ENCODE measurements at regions not wholly inside any gene's neighbourhood (a gene's known extent, or its start where the extent isn't known, plus 50 kb on each side); places are given as distances from the start of the nearest gene placed in this dataset.
"Not testable (repeated sequence)": the region's sequence is repeated elsewhere in the genome, so short reads cannot be mapped to it uniquely, and the experiment has no call there.

- DNase-seq, result no peak
Measured at GRCh38 chr15:88995449-88995848, 82.3 kb upstream of the MFGE8 start.

DNA sequence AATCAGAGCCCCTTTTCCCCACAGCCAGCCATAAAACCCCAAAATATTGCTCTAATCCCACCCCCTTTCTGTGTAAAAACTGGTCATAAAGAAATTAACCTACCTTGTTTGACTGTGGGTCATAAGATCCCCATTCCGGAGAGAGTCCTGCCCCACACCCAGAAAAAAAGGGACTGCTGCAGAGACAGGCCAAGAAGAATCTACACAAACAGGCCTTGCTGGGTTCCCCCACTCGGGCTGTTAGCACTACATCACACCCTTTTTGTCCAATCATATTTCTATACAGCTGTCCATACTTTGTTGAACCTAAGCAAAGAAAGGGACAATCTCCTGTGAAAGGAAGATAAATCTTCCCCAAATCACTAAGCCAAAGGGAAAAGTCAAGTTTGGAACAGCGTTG lies 84.4 kb upstream of the MFGE8 start:
- no peak for DNase-seq

DNA sequence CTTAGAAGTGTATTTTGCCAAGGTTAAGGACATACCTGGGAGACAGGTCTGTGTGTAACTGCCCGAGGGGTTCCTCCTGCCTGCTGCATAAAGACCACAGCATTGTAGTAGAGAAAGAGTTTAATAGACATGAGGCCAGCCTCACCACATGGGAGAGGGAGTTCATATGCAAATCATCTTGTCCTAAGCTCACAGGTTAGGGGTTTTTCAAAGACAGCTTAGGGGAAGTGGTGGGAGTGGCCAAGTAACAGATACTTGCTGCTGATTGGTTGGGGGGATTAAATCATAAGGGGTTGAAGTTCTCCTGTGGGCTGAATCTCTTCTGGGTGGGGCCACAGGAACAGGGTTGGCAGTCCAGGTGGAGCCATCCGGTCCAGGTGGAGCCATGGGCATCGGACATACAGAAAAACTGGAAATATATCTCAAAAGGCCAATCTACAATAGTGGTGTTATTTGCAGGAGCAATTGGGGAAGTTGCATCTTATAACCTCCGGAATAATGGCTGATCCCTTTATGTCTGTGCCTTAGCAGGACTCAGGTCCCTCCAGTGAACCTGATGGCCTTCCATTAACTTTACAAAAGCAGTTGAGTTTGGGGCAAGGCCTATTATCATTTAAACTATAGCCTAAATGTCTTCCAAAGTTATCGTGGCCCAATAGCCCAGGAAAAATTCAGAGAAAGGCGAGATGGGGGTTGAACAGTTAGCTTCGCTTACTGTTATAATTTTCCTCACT lies 86.0 kb upstream of the MFGE8 start:
- no peak for DNase-seq

- DNase-seq, result not testable (repeated sequence)
Measured at GRCh38 chr15:89001708-89002275, 86.5 kb upstream of the ABHD2 start.

DNA sequence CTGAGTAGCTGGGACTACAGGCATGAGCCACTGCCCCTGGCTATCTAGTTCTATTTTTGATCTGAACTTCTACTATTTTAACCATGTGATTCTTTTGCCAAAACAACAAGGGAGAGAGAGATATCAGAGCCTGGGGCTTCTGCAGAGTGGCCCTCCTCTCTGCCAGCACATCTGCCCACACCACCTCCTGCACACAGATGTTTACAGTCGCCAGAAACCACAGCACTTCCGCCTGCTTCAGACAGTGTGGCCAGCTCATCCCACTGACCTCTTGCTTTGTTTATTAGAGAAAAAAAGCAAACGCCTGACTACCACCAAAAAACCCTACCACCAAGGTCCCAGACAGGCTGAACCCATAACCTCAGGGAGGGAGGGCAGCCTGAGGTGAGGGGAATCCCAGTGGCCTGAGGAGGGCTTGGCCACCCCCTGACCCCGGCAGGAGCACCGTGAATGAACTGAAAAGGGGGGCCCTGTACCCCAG lies 85.9 kb upstream of the ABHD2 start:
- DNase-seq, result peak; percentile 49 to 72

GRCh38 chr15:89002830-89003229 lies 85.4 kb upstream of the ABHD2 start:
- DNase-seq, result no peak

GRCh38 chr15:89003865-89004725 lies 84.2 kb upstream of the ABHD2 start:
- no peak for DNase-seq

GRCh38 chr15:89004726-89005030 lies 83.6 kb upstream of the ABHD2 start:
- no peak for DNase-seq

DNA sequence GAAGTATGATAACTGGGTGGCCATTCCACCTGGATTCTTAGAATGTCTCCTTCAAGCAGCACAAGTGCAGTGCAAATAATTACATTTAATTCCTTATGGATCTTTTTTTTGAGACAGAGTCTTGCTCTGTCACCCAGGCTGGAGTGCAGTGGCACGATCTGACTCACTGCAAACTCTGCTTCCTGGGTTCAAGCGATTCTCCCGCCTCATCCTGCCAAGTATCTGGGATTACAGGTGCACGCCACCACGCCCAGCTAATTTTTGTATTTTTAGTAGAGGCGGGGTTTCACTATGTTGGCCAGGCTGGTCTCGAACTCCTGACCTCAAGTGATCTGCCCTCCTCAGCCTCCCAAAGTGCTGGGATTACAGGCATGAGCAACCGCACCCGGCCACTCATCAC lies 80.7 kb upstream of the ABHD2 start:
- not testable (repeated sequence) for DNase-seq

GRCh38 chr15:89007989-89008388 lies 80.3 kb upstream of the ABHD2 start:
- no peak for DNase-seq

- DNase-seq, result no peak
Measured at GRCh38 chr15:89009080-89009479, 79.2 kb upstream of the ABHD2 start.

- no peak for DNase-seq
Measured at GRCh38 chr15:89015412-89016097, 72.7 kb upstream of the ABHD2 start.

DNA sequence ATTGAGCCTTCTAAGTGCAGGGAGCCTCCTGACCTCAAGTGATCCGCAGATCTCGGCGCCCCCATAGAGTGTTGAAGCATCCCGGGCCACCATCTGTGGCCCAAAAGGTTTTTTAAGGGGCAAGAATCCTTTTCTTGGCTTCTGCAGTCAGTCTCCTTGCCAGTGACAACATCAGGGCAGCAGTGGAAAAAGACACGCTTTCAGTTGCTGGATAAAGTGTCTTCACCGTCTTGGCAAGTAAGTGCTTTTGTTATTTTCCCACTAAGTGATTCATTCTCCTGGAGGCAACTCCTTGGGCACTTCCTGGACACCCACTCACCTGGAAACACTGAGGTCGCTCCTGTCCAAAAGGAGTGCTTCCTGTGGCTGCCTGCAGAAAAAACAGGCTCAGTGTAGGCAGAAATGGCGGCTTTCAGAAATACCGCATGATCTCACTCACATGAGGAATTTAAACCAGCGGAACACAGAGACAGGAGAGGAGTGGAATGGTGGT lies 71.7 kb upstream of the ABHD2 start:
- no peak for DNase-seq

- peak in 1 of 2 donors; percentile 47 for DNase-seq
Measured at GRCh38 chr15:89017370-89018066, 70.7 kb upstream of the ABHD2 start.

- no peak for DNase-seq
Measured at GRCh38 chr15:89018207-89018606, 70.0 kb upstream of the ABHD2 start.

- no peak for DNase-seq
Measured at GRCh38 chr15:89019436-89019835, 68.8 kb upstream of the ABHD2 start.

- DNase-seq, result peak in 1 of 2 donors; percentile 16
Measured at GRCh38 chr15:89021224-89021623, 67.0 kb upstream of the ABHD2 start.

DNA sequence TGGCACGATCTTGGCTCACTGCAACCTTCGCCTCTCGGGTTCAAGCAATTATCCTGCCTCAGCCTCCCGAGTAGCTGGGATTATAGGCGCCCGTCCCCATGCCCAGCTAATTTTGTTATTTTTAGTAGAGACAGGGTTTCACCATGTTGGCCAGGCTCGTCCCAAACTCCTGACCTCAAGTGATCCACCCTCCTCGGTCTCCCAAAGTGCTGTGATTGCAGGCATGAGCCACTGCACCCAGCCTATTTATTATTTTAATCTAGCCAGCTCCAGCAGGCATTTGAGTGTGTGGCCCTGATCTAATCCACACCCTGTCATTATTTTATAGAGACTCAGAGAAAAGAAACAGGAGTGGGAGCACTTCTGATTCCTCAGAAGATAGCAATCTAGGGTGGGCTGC lies 66.4 kb upstream of the ABHD2 start:
- not testable (repeated sequence) for DNase-seq

GRCh38 chr15:89023311-89023961 lies 64.8 kb upstream of the ABHD2 start:
- DNase-seq, result no peak

DNA sequence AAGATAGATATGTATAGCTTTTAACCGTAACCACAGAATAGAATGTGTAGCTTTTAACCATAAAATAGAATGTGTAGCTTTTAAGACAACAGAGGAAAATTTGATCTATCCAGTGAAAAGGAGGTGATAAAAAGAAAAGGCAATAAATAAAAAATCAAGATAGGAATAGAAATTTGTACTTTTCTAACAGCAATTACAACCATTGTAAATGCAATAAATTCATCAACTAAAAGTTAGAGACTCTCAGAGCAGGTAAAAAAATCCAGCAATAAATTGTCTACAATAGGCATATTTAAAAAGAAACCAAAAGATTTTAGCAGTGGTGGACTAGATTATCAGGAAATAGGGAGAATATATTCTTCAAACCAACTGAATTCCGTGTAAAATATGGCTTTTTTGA lies 63.8 kb upstream of the ABHD2 start:
- DNase-seq, result no peak

GRCh38 chr15:89026167-89026566 lies 62.1 kb upstream of the ABHD2 start:
- peak in 1 of 2 donors; percentile 32 for DNase-seq

DNA sequence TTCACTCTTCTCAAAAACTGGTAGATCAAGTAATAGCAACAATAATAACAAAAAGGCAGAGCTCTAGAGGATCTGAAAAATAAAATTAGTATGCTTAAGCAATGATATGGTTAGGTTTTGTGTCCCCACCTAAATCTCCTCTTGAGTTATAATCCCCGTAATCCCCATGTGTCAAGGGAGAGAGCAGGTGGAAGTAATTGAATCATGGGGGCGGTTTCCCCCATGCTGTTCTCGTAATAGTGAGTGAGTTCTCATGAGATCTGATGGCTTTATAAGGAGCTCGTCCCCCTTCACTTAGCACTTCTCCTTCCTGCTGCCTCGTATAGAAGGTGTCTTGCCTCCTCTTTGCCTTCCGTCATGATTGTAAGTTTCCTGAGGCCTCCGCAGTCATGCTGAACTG lies 60.2 kb upstream of the ABHD2 start:
- no peak for DNase-seq

All from inflammatory macrophage treated with lipopolysaccharide for 1 hour (primary cell).